ENCODE measurements at regions not wholly inside any gene's neighbourhood (a gene's known extent, or its start where the extent isn't known, plus 50 kb on each side); places are given as distances from the start of the nearest gene placed in this dataset.

DNA sequence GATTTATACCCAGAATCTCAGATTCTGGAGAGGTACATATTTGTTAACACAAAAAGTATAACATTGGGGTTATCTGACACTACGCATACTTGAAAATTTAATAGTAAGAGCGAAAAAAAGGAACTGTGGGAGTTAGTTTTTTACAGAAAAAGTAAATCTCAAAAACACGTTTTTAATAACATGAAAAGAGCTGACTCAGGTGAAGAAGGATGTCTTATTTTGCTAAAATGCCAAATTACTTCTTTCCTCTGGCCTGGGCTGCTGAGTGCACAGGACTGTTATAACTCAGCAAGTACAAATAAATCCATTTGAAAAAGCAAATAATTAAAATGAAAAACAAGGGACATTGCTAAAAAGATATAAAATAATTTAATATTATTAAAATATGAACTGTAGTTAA is 1322.9 kb downstream of the ARAP2 start:
- WGBS, result 61% methylated on average over 3 of the region's 3 CpGs
- Histone ChIP-seq H3K9me3 (no peaks in the 10 kb centered on the region), H3K27me3 (no peaks in the 10 kb centered on the region)

DNA sequence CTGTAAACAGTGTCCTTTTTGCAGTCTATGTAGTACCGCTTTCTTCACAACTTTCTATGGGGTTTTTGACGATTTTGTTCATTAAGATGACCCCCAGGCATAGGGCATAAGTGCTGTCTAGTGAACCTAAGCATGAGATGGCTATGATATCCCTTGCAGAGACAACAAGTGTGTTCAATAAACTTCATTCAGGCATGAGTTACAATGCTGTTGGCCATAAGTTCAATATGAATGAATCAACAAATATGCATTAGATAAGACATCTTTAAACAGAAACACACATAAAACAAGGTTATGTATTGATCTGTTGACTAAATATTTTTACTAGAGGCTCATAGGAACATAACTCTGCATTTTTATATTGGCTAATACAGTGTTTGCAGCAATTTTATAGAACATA is 1322.0 kb downstream of the ARAP2 start:
- Histone ChIP-seq H3K27ac (replicated peaks in 1 of 4) (no peak overlapping the region), H3K4me3 (no peak overlapping the region), H3K9me3 (no peaks in the 10 kb centered on the region), H3K4me1 (no peaks in the 10 kb centered on the region), H3K27me3 (no peaks in the 10 kb centered on the region), H3K36me3 (no peaks in the 10 kb centered on the region)
- WGBS, result 85% methylated on average over 2 of the region's 2 CpGs
- TF ChIP-seq EP300 (IDR thresholded peaks at IDR 0.05) (no peak), POLR2A (IDR thresholded peaks at IDR 0.05; ENCODE audit: low read depth) (no peak), POLR2AphosphoS5 (IDR thresholded peaks at IDR 0.05) (no peak)
- TF ChIP-seq, protein P1, sequence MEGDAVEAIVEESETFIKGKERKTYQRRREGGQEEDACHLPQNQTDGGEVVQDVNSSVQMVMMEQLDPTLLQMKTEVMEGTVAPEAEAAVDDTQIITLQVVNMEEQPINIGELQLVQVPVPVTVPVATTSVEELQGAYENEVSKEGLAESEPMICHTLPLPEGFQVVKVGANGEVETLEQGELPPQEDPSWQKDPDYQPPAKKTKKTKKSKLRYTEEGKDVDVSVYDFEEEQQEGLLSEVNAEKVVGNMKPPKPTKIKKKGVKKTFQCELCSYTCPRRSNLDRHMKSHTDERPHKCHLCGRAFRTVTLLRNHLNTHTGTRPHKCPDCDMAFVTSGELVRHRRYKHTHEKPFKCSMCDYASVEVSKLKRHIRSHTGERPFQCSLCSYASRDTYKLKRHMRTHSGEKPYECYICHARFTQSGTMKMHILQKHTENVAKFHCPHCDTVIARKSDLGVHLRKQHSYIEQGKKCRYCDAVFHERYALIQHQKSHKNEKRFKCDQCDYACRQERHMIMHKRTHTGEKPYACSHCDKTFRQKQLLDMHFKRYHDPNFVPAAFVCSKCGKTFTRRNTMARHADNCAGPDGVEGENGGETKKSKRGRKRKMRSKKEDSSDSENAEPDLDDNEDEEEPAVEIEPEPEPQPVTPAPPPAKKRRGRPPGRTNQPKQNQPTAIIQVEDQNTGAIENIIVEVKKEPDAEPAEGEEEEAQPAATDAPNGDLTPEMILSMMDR (IDR thresholded peaks at IDR 0.05), result no peak
- DNase-seq (ENCODE audit: extremely low spot score), result no peak
- intact Hi-C loops (cut with DNase I), result no loop called here

More for the DNA sequence above, 1322.9 kb downstream of the ARAP2 start:
- Histone ChIP-seq H3K4me3 (no peak overlapping the region), H3K4me1 (no peaks in the 10 kb centered on the region), H3K36me3 (no peaks in the 10 kb centered on the region), H3K27ac (replicated peaks in 1 of 4) (no peak overlapping the region)
- TF ChIP-seq POLR2A (IDR thresholded peaks at IDR 0.05; ENCODE audit: low read depth) (no peak), EP300 (IDR thresholded peaks at IDR 0.05) (no peak), POLR2AphosphoS5 (IDR thresholded peaks at IDR 0.05) (no peak)
- TF ChIP-seq, protein P1 (IDR thresholded peaks at IDR 0.05), result no peak
- DNase-seq (ENCODE audit: extremely low spot score), result no peak
- intact Hi-C loops (cut with DNase I), result no loop called here

DNA sequence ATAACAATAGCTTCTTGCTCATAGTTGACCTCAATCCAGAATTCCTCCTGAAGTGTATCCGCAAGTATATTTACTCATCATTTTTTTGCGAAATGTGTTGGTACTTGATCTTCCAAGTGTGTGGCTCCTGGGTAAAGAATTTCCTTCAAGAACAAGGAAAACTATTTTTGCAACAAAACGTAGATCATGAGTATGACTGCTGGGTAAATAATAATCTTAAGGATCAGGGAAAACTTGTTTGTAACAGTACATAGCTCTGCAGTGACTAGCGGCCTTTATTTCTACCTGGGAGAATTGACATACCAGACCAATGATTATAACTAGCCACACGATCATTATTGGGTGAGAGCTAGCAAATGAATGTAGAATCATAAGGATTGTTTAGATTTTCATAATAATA is 1311.7 kb downstream of the ARAP2 start:
- Histone ChIP-seq H3K9me3 (no peaks in the 10 kb centered on the region), H3K4me1 (no peaks in the 10 kb centered on the region), H3K36me3 (no peaks in the 10 kb centered on the region), H3K27ac (replicated peaks in 1 of 4) (no peak overlapping the region), H3K27me3 (no peaks in the 10 kb centered on the region), H3K4me3 (no peak overlapping the region)
- intact Hi-C loops (cut with DNase I), result no loop called here
- 66% methylated on average over 5 of the region's 5 CpGs for WGBS
- TF ChIP-seq POLR2A (IDR thresholded peaks at IDR 0.05; ENCODE audit: low read depth), result no peak
- TF ChIP-seq, protein P1 (IDR thresholded peaks at IDR 0.05), result no peak
- TF ChIP-seq POLR2AphosphoS5 (IDR thresholded peaks at IDR 0.05), result no peak
- TF ChIP-seq EP300 (IDR thresholded peaks at IDR 0.05), result no peak
- DNase-seq (ENCODE audit: extremely low spot score), result no peak

DNA sequence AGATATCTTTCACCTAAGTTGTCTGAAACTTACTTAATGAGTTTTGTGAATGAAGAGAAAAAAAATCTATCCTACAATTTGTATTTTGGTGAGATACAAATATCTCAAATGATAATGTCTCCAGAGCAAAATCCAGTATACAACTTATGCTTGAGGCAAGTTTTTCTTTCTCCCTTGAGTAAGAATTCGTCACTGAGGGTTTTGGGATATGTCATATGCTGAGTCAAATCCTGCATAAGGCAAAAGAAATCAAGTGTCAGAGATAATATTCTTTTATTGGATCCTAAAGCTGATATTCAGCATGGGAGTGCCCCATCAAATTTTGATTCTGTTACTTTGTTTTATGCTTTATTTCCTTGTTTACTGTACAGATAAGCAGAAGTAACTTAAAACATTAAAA is 1308.6 kb downstream of the ARAP2 start:
- no peak for DNase-seq (ENCODE audit: extremely low spot score)
- no peaks in the 10 kb centered on the region for H3K27me3 ChIP-seq
- H3K27ac ChIP-seq (replicated peaks in 1 of 4), result no peak overlapping the region
- H3K9me3 ChIP-seq, result no peaks in the 10 kb centered on the region
- H3K4me3 ChIP-seq, result no peak overlapping the region
- no peaks in the 10 kb centered on the region for H3K36me3 ChIP-seq
- intact Hi-C loops (cut with DNase I), result no loop called here
- TF ChIP-seq, protein P1 (IDR thresholded peaks at IDR 0.05), result no peak
- TF ChIP-seq POLR2AphosphoS5 (IDR thresholded peaks at IDR 0.05) (no peak), POLR2A (IDR thresholded peaks at IDR 0.05; ENCODE audit: low read depth) (no peak), EP300 (IDR thresholded peaks at IDR 0.05) (no peak)
- no peaks in the 10 kb centered on the region for H3K4me1 ChIP-seq
- WGBS, result 61% methylated on average over 1 of the region's 1 CpG

DNA sequence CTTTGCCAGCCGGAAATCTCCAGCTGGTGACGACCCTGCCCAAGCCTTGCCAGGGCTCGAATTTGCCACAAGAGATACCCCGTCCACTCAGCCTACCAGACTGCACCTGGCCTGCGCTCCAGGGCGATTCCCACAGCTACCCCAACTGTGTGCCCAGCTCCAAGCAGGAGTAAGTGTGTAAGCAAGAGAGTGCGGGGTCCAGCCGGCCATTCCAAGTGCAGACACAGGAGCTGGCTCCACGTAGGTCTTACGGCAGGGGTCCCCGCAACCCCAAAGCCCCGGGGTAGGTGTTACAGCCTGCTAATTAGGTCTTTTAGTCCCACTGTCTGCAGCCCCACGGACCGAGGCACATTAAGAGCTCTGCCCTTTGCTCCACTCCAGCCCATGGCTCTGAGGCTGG is 1305.2 kb downstream of the ARAP2 start:
- DNase-seq (ENCODE audit: extremely low spot score), result no peak
- intact Hi-C loops (cut with DNase I), result no loop called here
- TF ChIP-seq, protein P1 (IDR thresholded peaks at IDR 0.05), result no peak
- TF ChIP-seq POLR2A (IDR thresholded peaks at IDR 0.05; ENCODE audit: low read depth) (no peak), EP300 (IDR thresholded peaks at IDR 0.05) (no peak), POLR2AphosphoS5 (IDR thresholded peaks at IDR 0.05) (no peak)

More for the DNA sequence above, 1305.2 kb downstream of the ARAP2 start:
- Histone ChIP-seq H3K4me1 (no peaks in the 10 kb centered on the region), H3K9me3 (no peaks in the 10 kb centered on the region), H3K27ac (replicated peaks in 1 of 4) (no peak overlapping the region), H3K27me3 (no peaks in the 10 kb centered on the region), H3K36me3 (no peaks in the 10 kb centered on the region), H3K4me3 (no peak overlapping the region)
- WGBS, result 86% methylated on average over 14 of the region's 14 CpGs
